ENCODE measurements at regions not wholly inside any gene's neighbourhood (a gene's known extent, or its start where the extent isn't known, plus 50 kb on each side); places are given as distances from the start of the nearest gene placed in this dataset.
"Not testable (repeated sequence)": the region's sequence is repeated elsewhere in the genome, so short reads cannot be mapped to it uniquely, and the experiment has no call there.

DNA sequence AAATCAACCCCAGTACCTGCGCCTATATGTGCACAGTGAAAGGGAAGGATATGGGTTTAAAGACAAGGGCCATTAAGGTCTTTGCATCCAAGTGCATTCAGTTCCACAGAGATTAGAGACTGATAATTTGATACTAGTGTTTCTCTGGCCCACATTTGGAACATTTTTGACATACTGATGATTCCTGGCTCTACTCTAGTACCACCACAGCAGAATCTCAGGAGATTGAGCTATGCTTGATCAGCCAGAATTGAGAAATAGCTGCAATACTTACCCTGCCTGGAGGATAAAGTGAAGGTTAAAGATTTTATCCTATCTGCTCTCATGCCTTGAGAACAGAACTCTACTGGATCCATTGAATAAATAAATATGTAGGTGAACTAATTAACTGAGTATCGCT is 1267.8 kb downstream of the SUCLG1 start:
- TF ChIP-seq POLR2AphosphoS5 (IDR thresholded peaks at IDR 0.05) (no peak), POLR2A (IDR thresholded peaks at IDR 0.05) (no peak), EP300 (IDR thresholded peaks at IDR 0.05) (no peak)
- TF ChIP-seq, protein P1, sequence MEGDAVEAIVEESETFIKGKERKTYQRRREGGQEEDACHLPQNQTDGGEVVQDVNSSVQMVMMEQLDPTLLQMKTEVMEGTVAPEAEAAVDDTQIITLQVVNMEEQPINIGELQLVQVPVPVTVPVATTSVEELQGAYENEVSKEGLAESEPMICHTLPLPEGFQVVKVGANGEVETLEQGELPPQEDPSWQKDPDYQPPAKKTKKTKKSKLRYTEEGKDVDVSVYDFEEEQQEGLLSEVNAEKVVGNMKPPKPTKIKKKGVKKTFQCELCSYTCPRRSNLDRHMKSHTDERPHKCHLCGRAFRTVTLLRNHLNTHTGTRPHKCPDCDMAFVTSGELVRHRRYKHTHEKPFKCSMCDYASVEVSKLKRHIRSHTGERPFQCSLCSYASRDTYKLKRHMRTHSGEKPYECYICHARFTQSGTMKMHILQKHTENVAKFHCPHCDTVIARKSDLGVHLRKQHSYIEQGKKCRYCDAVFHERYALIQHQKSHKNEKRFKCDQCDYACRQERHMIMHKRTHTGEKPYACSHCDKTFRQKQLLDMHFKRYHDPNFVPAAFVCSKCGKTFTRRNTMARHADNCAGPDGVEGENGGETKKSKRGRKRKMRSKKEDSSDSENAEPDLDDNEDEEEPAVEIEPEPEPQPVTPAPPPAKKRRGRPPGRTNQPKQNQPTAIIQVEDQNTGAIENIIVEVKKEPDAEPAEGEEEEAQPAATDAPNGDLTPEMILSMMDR (IDR thresholded peaks at IDR 0.05), result no peak
- no peak overlapping the region for H3K4me3 ChIP-seq
- no peaks in the 10 kb centered on the region for H3K4me1 ChIP-seq
- H3K36me3 ChIP-seq, result no peaks in the 10 kb centered on the region
- no peak for ATAC-seq (ENCODE audit: low FRiP score in 2 of 2)
- no peaks in the 10 kb centered on the region for H3K27me3 ChIP-seq
- DNase-seq, result no peak
- 70 to 92% methylated on average over 2 of the region's 2 CpGs for WGBS, 2 donors
- H3K27ac ChIP-seq, result no peak overlapping the region
- H3K9me3 ChIP-seq, result no peaks in the 10 kb centered on the region

DNA sequence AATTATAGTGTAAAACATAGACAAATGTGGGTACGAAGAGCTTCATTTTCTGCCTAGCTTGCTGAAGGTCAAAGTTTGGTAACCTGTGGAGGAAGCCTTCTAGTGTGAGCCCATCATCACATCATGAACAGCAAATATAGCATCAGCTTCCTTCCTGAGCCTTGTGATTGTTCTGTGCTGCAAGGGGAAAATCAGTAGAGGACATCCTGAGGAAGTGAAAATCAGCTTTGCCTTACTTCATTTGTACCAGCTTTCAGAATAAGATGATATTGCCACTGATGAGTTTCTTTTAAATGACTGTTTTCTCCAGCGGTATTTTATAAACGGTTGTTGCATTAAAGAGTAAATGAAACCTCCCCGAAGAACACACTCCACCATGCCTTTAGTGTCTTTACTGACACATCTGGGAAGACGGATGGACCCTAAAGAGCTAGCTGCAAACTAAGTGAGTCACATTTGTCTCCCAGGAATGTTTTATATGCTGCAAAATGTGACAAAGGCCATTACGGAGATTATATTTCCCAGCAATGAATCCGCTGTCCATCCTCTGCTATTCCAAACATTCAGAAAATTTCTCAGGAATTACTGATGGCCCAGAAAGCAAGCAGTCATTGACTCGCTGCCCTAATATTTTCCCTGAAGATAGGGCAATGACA is 1272.8 kb downstream of the SUCLG1 start:
- Histone ChIP-seq H3K36me3 (no peaks in the 10 kb centered on the region), H3K9me3 (no peaks in the 10 kb centered on the region), H3K27ac (no peak overlapping the region), H3K4me3 (no peak overlapping the region), H3K4me1 (no peaks in the 10 kb centered on the region), H3K27me3 (no peaks in the 10 kb centered on the region)
- no peak for ATAC-seq (ENCODE audit: low FRiP score in 2 of 2)
- no peak for TF ChIP-seq EP300 (IDR thresholded peaks at IDR 0.05)
- no peak for TF ChIP-seq POLR2AphosphoS5 (IDR thresholded peaks at IDR 0.05)
- TF ChIP-seq POLR2A (IDR thresholded peaks at IDR 0.05), result no peak
- TF ChIP-seq, protein P1 (IDR thresholded peaks at IDR 0.05), result no peak
- DNase-seq, result no peak
- WGBS, 2 donors, result 53 to 67% methylated on average over 8 of the region's 8 CpGs

DNA sequence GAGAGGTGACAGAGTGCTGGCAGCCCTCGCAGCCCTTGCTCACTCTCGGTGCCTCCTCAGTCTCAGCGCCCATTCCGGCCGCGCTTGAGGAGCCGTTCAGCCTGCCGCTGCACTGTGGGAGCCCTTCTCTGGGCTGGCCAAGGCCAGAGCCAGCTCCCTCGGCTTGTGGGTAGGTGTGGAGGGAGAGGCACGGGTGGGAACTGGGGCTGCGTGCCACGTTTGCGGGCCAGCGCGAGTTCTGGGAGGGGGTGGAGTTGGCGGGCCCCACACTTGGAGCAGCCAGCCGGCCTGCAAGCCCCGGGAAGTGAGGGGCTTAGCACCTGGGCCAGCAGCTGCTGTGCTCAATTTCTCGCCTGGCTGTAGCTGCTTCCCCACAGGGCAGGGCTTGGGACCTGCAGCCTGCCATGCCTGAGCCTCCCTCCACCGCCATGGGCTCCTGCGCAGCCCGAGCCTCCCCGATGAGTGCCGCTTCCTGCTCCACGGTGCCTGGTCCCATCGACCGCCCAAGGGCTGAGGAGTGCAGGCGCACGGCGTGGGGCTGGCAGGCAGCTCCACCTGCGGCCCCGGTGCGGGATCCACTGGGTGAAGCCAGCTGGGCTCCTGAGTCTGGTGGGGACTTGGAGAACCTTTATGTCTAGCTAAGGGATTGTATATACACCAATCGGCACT is 1278.1 kb downstream of the SUCLG1 start:
- not testable (repeated sequence) for H3K36me3 ChIP-seq; H3K27me3 ChIP-seq; H3K4me3 ChIP-seq; H3K9me3 ChIP-seq; ATAC-seq (ENCODE audit: low FRiP score in 2 of 2); H3K4me1 ChIP-seq; H3K27ac ChIP-seq
- DNase-seq, result peak in 1 of 2 donors; percentile 71
- WGBS, 2 donors, result 86 to 98% methylated on average over 23 to 34 of the region's 34 CpGs

DNA sequence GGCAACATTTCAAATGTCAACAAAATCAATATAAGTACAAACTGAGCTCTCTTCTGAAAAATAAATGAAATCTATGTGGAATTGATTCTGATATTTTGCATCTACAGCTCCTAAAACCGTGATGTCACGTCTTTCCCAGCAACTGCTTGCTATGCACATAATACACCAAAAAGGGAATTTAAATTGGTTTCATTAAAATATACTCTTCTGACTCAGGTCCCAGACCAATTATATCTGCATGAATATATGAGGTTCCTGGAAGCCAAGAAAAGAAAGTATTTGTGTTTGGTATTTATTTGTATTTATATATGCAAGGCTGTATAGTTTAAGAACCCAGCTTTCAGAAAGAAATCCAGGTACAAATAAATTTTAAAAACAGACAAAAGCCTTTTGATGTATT is 1282.5 kb downstream of the SUCLG1 start:
- TF ChIP-seq, protein P1 (IDR thresholded peaks at IDR 0.05), result no peak
- TF ChIP-seq POLR2A (IDR thresholded peaks at IDR 0.05) (no peak), EP300 (IDR thresholded peaks at IDR 0.05) (no peak), POLR2AphosphoS5 (IDR thresholded peaks at IDR 0.05) (no peak)
- DNase-seq, result no peak
- ATAC-seq (ENCODE audit: low FRiP score in 2 of 2), result no peak

DNA sequence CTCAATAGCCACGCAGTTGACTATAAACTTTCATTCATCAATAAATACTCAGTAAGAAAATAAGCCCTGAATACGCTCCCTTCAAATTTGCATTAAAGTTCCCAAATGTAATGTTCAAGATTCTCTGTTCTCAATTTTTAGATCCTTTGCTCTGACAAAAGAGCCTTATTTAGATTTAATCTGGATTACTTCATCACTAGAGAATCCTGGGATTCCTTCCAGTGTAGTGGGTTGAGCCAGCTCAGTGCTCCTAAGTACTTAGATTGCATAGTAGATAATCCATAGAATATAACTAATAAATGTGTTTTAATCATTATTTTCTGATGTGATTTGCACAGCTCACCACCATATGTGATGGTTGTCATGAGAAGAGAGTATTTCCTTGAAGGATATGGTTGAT is 1286.2 kb downstream of the SUCLG1 start:
- H3K4me3 ChIP-seq, result no peak overlapping the region
- no peak for TF ChIP-seq EP300 (IDR thresholded peaks at IDR 0.05)
- TF ChIP-seq, protein P1 (IDR thresholded peaks at IDR 0.05), result no peak
- TF ChIP-seq POLR2AphosphoS5 (IDR thresholded peaks at IDR 0.05), result no peak
- no peak for TF ChIP-seq POLR2A (IDR thresholded peaks at IDR 0.05)
- WGBS, 2 donors, result 89 to 90% methylated on average over 2 of the region's 2 CpGs
- no peaks in the 10 kb centered on the region for H3K27me3 ChIP-seq
- no peak for ATAC-seq (ENCODE audit: low FRiP score in 2 of 2)
- no peaks in the 10 kb centered on the region for H3K4me1 ChIP-seq
- no peaks in the 10 kb centered on the region for H3K36me3 ChIP-seq
- H3K9me3 ChIP-seq, result no peaks in the 10 kb centered on the region
- no peak for DNase-seq
- H3K27ac ChIP-seq, result no peak overlapping the region

More for the DNA sequence above, 1282.5 kb downstream of the SUCLG1 start:
- 88 to 95% methylated on average over 2 of the region's 2 CpGs for WGBS, 2 donors
- Histone ChIP-seq H3K4me3 (no peak overlapping the region), H3K27me3 (no peaks in the 10 kb centered on the region), H3K27ac (no peak overlapping the region), H3K9me3 (no peaks in the 10 kb centered on the region), H3K4me1 (no peaks in the 10 kb centered on the region), H3K36me3 (no peaks in the 10 kb centered on the region)

Measured in upper lobe of left lung (tissue), 6 donors.